IMR-90 (cell line): ENCODE measurements at regions not wholly inside any gene's neighbourhood (a gene's known extent, or its start where the extent isn't known, plus 50 kb on each side); places are given as distances from the start of the nearest gene placed in this dataset.

Experiments
- ATAC-seq: fragments of 200-7000 bp; cut with Tn5 transposase; 2 replicates; pipeline ENCODE4 v1.9.1; 2020; ENCODE audit warnings: low read depth, mild to moderate bottlenecking, moderate library complexity
- BruUV-seq: library from RNA; stranded (reverse); fragments of 400-500 nt; replicated peaks from 2 replicates; lab custom pipeline; 2021; lab: Mats Ljungman, UMichigan
- CTCF ChIA-PET: fragments of 300-600 bp; formaldehyde crosslinking; extraction: SDS; loops from one replicate; lab custom pipeline; 2021; ENCODE audit warnings: antibody characterized with exemption; lab: Yijun Ruan, JAX
- POLR2A ChIA-PET: fragments of 300-600 bp; sonication (Branson Sonifier 250); formaldehyde crosslinking; loops from one replicate; lab custom pipeline; 2022; ENCODE audit warnings: antibody characterized with exemption; ENCODE audit not compliant: unreplicated experiment; lab: Charles Lee
- DNase-seq: peaks from one replicate; pipeline ENCODE4 v3.0.0; 2013
- H2AFZ ChIP-seq: replicated peaks from 2 replicates; pipeline ENCODE3; 2013; ENCODE audit warnings: low read length, mild to moderate bottlenecking; ENCODE audit not compliant: poor library complexity
- H2AK5ac ChIP-seq: 2 replicates; pipeline ENCODE4 v1.6.1; 2013; ENCODE audit warnings: low read depth, low read length, inconsistent platforms
- H2AK9ac ChIP-seq: replicated peaks from 2 replicates; pipeline ENCODE3; 2013; ENCODE audit warnings: mild to moderate bottlenecking, low read depth, low read length, moderate library complexity; ENCODE audit not compliant: poor library complexity
- H2BK120ac ChIP-seq: 2 replicates; pipeline ENCODE4 v1.6.1; 2013; ENCODE audit warnings: low read depth, low read length, inconsistent platforms
- H2BK15ac ChIP-seq: 3 replicates; pipeline ENCODE4 v1.6.1; 2013; ENCODE audit warnings: low read depth, low read length, inconsistent platforms
- H2BK20ac ChIP-seq: 2 replicates; pipeline ENCODE4 v1.6.1; 2013; ENCODE audit warnings: low read depth, mild to moderate bottlenecking, inconsistent platforms, low read length, moderate library complexity
- H2BK5ac ChIP-seq: 2 replicates; pipeline ENCODE4 v1.6.1; 2013; ENCODE audit warnings: mild to moderate bottlenecking, low read depth, low read length, inconsistent platforms; ENCODE audit not compliant: poor library complexity, severe bottlenecking
- H3K14ac ChIP-seq: replicated peaks from 2 replicates; pipeline ENCODE4 v1.6.1; 2013; ENCODE audit warnings: low read depth, low read length, inconsistent platforms
- H3K18ac ChIP-seq: 2 replicates; pipeline ENCODE4 v1.6.1; 2013; ENCODE audit warnings: low read depth, low read length, control low read depth
- H3K23ac ChIP-seq: 2 replicates; pipeline ENCODE4 v1.6.1; 2013; ENCODE audit warnings: low read depth, low read length, inconsistent platforms
- H3K27ac ChIP-seq: 2 replicates; pipeline ENCODE4 v1.5.1; 2013; ENCODE audit warnings: mild to moderate bottlenecking, control low read depth, low read length; ENCODE audit not compliant: insufficient read depth
- H3K27me3 ChIP-seq: 2 replicates; pipeline ENCODE4 v1.6.1; 2013; ENCODE audit warnings: low read length; ENCODE audit not compliant: control insufficient read depth, insufficient read depth
- H3K36me3 ChIP-seq: 2 replicates; pipeline ENCODE4 v1.6.1; 2013; ENCODE audit warnings: low read length, mixed read lengths; ENCODE audit not compliant: control insufficient read depth, insufficient read depth
- H3K4ac ChIP-seq: 2 replicates; pipeline ENCODE4 v1.6.1; 2013; ENCODE audit warnings: low read depth, low read length, inconsistent platforms
- H3K4me1 ChIP-seq: 2 replicates; pipeline ENCODE4 v1.6.1; 2013; ENCODE audit warnings: low read length, mixed read lengths; ENCODE audit not compliant: control insufficient read depth, insufficient read depth
- H3K4me2 ChIP-seq: 2 replicates; pipeline ENCODE4 v1.6.1; 2013; ENCODE audit warnings: low read depth, mild to moderate bottlenecking, control low read depth, low read length, moderate library complexity
- H3K4me3 ChIP-seq: 2 replicates; pipeline ENCODE4 v1.5.1; 2013; ENCODE audit warnings: low read depth, mild to moderate bottlenecking, control low read depth, low read length, moderate library complexity; ENCODE audit not compliant: insufficient read depth
- H3K56ac ChIP-seq: 2 replicates; pipeline ENCODE4 v1.6.1; 2013; ENCODE audit warnings: low read length, inconsistent platforms; ENCODE audit not compliant: insufficient read depth; ENCODE audit errors: extremely low read depth
- H3K79me1 ChIP-seq, 2 experiments: 2 replicates each; pipeline ENCODE4 v1.6.1; 2013; ENCODE audit warnings: low read length in 2 of 2, inconsistent platforms in 1 of 2, low read depth in 1 of 2
- H3K9ac ChIP-seq: 2 replicates; pipeline ENCODE4 v1.6.1; 2013; ENCODE audit warnings: low read depth, low read length, control low read depth
- H3K9me1 ChIP-seq: 2 replicates; pipeline ENCODE4 v1.6.1; 2013; ENCODE audit warnings: low read length, inconsistent platforms; ENCODE audit not compliant: insufficient read depth
- H3K9me3 ChIP-seq: 2 replicates; pipeline ENCODE4 v1.6.1; 2013; ENCODE audit warnings: low read length; ENCODE audit not compliant: control insufficient read depth, insufficient read depth
- H4K20me1 ChIP-seq: 2 replicates; pipeline ENCODE4 v1.6.1; 2013; ENCODE audit warnings: low read length, inconsistent platforms; ENCODE audit not compliant: insufficient read depth
- H4K5ac ChIP-seq: 2 replicates; pipeline ENCODE4 v1.6.1; 2013; ENCODE audit warnings: mild to moderate bottlenecking, low read depth, low read length, control low read depth
- H4K8ac ChIP-seq, 2 experiments: 2 replicates each; pipeline ENCODE4 v1.6.1; 2013; ENCODE audit warnings: low read depth in 2 of 2, low read length in 2 of 2, control low read depth in 1 of 2, inconsistent platforms in 1 of 2
- H4K91ac ChIP-seq: 2 replicates; pipeline ENCODE4 v1.6.1; 2013; ENCODE audit warnings: low read depth, low read length, inconsistent platforms; ENCODE audit not compliant: insufficient read depth
- BHLHE40 ChIP-seq: fragments of 150-350 bp; IDR thresholded peaks from 2 replicates; pipeline ENCODE4 v1.6.1; 2016; ENCODE audit warnings: mild to moderate bottlenecking, low read depth, low read length
- CHD1 ChIP-seq: IDR thresholded peaks from 2 replicates; pipeline ENCODE4 v1.6.1; 2012; ENCODE audit warnings: low read depth, low read length, improper control_type of control experiment
- ELK1 ChIP-seq: fragments of 150-350 bp; IDR thresholded peaks from 2 replicates; pipeline ENCODE4 v1.6.1; 2016; ENCODE audit warnings: low read depth, mild to moderate bottlenecking, low read length, moderate library complexity, borderline replicate concordance
- MAFK ChIP-seq: IDR thresholded peaks from 2 replicates; pipeline ENCODE4 v1.6.1; 2012; ENCODE audit warnings: low read depth, low read length, improper control_type of control experiment
- NFE2L2 ChIP-seq: fragments of 150-350 bp; IDR thresholded peaks from 2 replicates; pipeline ENCODE4 v1.6.1; 2016; ENCODE audit warnings: low read depth, mild to moderate bottlenecking, low read length
- POLR2A ChIP-seq: IDR thresholded peaks from 2 replicates; pipeline ENCODE4 v1.6.1; 2012; ENCODE audit warnings: mild to moderate bottlenecking, low read depth, low read length
- RAD21 ChIP-seq: IDR thresholded peaks from 2 replicates; pipeline ENCODE4 v1.6.1; 2012; ENCODE audit warnings: low read length, improper control_type of control experiment
- RCOR1 ChIP-seq: IDR thresholded peaks from 2 replicates; pipeline ENCODE4 v1.6.1; 2012; ENCODE audit warnings: mild to moderate bottlenecking, low read length, improper control_type of control experiment; ENCODE audit not compliant: insufficient replicate concordance
- RFX5 ChIP-seq: IDR thresholded peaks from 2 replicates; pipeline ENCODE4 v1.8.0; 2012; ENCODE audit warnings: low read depth, mild to moderate bottlenecking, low read length, moderate library complexity
- USF2 ChIP-seq: fragments of 150-350 bp; IDR thresholded peaks from 2 replicates; pipeline ENCODE4 v1.6.1; 2017; ENCODE audit warnings: mild to moderate bottlenecking, antibody characterized with exemption, low read length, low read depth
- WGBS, 2 experiments: methylation state at CpG; one replicate each; pipeline versions ENCODE4 v1.1.5 to v1.1.7; 2013; ENCODE audit warnings: missing lambda C conversion rate in 2 of 2; ENCODE audit not compliant: insufficient read length in 1 of 2; ENCODE audit errors: extremely low coverage in 2 of 2; 5-methylcytosine and 5-hydroxymethylcytosine counted together
- dilution Hi-C: fragments of 300-500 bp; cut with HindIII; formaldehyde crosslinking; loops from one replicate; pipeline ENCODE4 v1.14.3; 2018; ENCODE audit warnings: low sequenced_read_pairs; ENCODE audit not compliant: unreplicated experiment
- in situ Hi-C: fragments of 300-500 bp; cut with MboI; formaldehyde crosslinking; loops from 3 replicates; pipeline ENCODE4 v1.14.3; 2019; ENCODE audit warnings: low sequenced_read_pairs, inconsistent platforms, mixed read lengths
- intact Hi-C: fragments of 100-400 bp; cut with micrococcal nuclease; formaldehyde crosslinking; loops from 2 replicates; pipeline ENCODE4 v1.10.0; 2022

GRCh38 chr2:198638577-198638976, 819.2 kb downstream of the SATB2 start:
- no peak overlapping the region for H2BK15ac ChIP-seq
- no peak overlapping the region for H3K56ac ChIP-seq
- H3K4ac ChIP-seq, result no peak overlapping the region
- WGBS, 2 experiments, result no CpG with 5 or more reads among the region's 3 CpGs
- H3K36me3 ChIP-seq, result no peaks in the 10 kb centered on the region
- POLR2A ChIA-PET, result no interaction called here
- H3K4me1 ChIP-seq, result no peaks in the 10 kb centered on the region
- H3K79me1 ChIP-seq, result no peaks in the 10 kb centered on the region
- H3K9me1 ChIP-seq, result no peaks in the 10 kb centered on the region
- no peak overlapping the region for H2BK20ac ChIP-seq
- H4K91ac ChIP-seq, result no peak overlapping the region
- H2AFZ ChIP-seq, result no peak overlapping the region
- no TSS peak for BruUV-seq
- in situ Hi-C loops, result no loop called here
- H3K9ac ChIP-seq, result no peak overlapping the region
- H2BK120ac ChIP-seq, result no peak overlapping the region
- H3K27me3 ChIP-seq, result no peaks in the 10 kb centered on the region
- TF ChIP-seq NFE2L2 (no peak), ELK1 (no peak), POLR2A (no peak), MAFK (no peak), RFX5 (no peak), RAD21 (no peak), USF2 (no peak), RCOR1 (no peak), BHLHE40 (no peak), CHD1 (no peak)
- H2BK5ac ChIP-seq, result no peak overlapping the region
- intact Hi-C loops, result no loop called here
- H3K4me2 ChIP-seq, result no peak overlapping the region
- H2AK9ac ChIP-seq, result no peak overlapping the region
- H3K23ac ChIP-seq, result no peak overlapping the region
- no peak overlapping the region for H2AK5ac ChIP-seq
- H4K5ac ChIP-seq, result no peak overlapping the region
- CTCF ChIA-PET, result no interaction called here
- peak; percentile 9 for DNase-seq
- H3K27ac ChIP-seq, result no peak overlapping the region
- H3K18ac ChIP-seq, result no peak overlapping the region
- ATAC-seq, result no peak; the same call in 1 of the 2 replicates
- H4K20me1 ChIP-seq, result no peaks in the 10 kb centered on the region
- no peaks in the 10 kb centered on the region for H3K9me3 ChIP-seq
- H3K4me3 ChIP-seq, result no peak overlapping the region
- H3K14ac ChIP-seq, result no peak overlapping the region
- dilution Hi-C loops, result no loop called here
- H4K8ac ChIP-seq, result no peak overlapping the region
